HL-60 (cell line): ENCODE measurements at regions not wholly inside any gene's neighbourhood (a gene's known extent, or its start where the extent isn't known, plus 50 kb on each side); places are given as distances from the start of the nearest gene placed in this dataset.

ENCODE experiments used
- DNase-seq, 2 experiments: peaks; one replicate each; pipeline ENCODE4 v3.0.0-alpha.2; 2010 to 2020; ENCODE audit warnings: low read depth in 1 of 2, low spot score in 1 of 2
- H3K27ac ChIP-seq: fragments of 250-450 bp; sonication (Bioruptor Pico); replicated peaks from 2 replicates; pipeline ENCODE4 v1.5.1; 2020; ENCODE audit warnings: mild to moderate bottlenecking, moderate library complexity
- H3K27me3 ChIP-seq: fragments of 250-450 bp; sonication (Bioruptor Pico); 2 replicates; pipeline ENCODE4 v1.5.1; 2021; ENCODE audit warnings: mild to moderate bottlenecking, moderate library complexity; ENCODE audit not compliant: insufficient read depth, poor library complexity, severe bottlenecking
- H3K4me3 ChIP-seq: replicated peaks from 2 replicates; pipeline ENCODE4 v1.5.1; 2011; ENCODE audit warnings: mild to moderate bottlenecking, control low read depth, low read length; ENCODE audit not compliant: insufficient read depth
- GABPA ChIP-seq: IDR thresholded peaks from 2 replicates; pipeline ENCODE4 v1.6.1; 2012; ENCODE audit warnings: low read depth
- POLR2AphosphoS5 ChIP-seq: IDR thresholded peaks from 2 replicates; pipeline ENCODE4 v1.6.1; 2012; ENCODE audit warnings: low read depth
- SPI1 ChIP-seq: IDR thresholded peaks from 2 replicates; pipeline ENCODE4 v1.6.1; 2012; ENCODE audit warnings: low read depth, mild to moderate bottlenecking, borderline replicate concordance
- TF ChIP-seq, protein P1 (sequence below): IDR thresholded peaks from 2 replicates; pipeline ENCODE4 v1.6.1; 2012; ENCODE audit warnings: low read depth; ENCODE audit not compliant: insufficient replicate concordance
- TF ChIP-seq, protein P2 (sequence below): IDR thresholded peaks from one replicate; pipeline ENCODE4 v1.5.1; 2011; ENCODE audit warnings: low read length, control low read depth, inconsistent platforms; ENCODE audit not compliant: insufficient read depth

DNA sequence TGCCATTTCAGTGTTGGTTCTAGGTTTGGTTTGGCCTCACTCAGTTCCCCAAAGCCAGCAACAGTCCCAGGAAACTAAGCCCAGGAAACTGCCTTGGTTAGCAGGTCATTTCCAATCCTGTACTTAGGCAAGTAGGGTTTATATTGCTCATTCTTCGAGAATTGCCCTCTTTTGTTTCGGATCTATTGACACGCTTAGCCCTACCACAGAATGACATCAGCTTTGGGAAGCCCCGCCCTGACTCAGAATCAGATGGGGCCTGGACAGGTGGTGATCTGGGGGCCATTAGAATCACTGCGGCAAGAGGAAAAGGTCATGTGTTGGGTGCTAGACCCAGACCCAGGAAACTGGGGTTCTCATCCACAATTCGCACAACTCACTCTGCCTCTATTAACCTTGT is 578.2 kb downstream of the QKI start:
- H3K27me3 ChIP-seq: no peaks in the 10 kb centered on the region
- H3K4me3 ChIP-seq: no peak overlapping the region
- no peak overlapping the region for H3K27ac ChIP-seq
- no peak for DNase-seq
- TF ChIP-seq, protein P1, sequence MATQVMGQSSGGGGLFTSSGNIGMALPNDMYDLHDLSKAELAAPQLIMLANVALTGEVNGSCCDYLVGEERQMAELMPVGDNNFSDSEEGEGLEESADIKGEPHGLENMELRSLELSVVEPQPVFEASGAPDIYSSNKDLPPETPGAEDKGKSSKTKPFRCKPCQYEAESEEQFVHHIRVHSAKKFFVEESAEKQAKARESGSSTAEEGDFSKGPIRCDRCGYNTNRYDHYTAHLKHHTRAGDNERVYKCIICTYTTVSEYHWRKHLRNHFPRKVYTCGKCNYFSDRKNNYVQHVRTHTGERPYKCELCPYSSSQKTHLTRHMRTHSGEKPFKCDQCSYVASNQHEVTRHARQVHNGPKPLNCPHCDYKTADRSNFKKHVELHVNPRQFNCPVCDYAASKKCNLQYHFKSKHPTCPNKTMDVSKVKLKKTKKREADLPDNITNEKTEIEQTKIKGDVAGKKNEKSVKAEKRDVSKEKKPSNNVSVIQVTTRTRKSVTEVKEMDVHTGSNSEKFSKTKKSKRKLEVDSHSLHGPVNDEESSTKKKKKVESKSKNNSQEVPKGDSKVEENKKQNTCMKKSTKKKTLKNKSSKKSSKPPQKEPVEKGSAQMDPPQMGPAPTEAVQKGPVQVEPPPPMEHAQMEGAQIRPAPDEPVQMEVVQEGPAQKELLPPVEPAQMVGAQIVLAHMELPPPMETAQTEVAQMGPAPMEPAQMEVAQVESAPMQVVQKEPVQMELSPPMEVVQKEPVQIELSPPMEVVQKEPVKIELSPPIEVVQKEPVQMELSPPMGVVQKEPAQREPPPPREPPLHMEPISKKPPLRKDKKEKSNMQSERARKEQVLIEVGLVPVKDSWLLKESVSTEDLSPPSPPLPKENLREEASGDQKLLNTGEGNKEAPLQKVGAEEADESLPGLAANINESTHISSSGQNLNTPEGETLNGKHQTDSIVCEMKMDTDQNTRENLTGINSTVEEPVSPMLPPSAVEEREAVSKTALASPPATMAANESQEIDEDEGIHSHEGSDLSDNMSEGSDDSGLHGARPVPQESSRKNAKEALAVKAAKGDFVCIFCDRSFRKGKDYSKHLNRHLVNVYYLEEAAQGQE: no peak
- TF ChIP-seq, protein P2, sequence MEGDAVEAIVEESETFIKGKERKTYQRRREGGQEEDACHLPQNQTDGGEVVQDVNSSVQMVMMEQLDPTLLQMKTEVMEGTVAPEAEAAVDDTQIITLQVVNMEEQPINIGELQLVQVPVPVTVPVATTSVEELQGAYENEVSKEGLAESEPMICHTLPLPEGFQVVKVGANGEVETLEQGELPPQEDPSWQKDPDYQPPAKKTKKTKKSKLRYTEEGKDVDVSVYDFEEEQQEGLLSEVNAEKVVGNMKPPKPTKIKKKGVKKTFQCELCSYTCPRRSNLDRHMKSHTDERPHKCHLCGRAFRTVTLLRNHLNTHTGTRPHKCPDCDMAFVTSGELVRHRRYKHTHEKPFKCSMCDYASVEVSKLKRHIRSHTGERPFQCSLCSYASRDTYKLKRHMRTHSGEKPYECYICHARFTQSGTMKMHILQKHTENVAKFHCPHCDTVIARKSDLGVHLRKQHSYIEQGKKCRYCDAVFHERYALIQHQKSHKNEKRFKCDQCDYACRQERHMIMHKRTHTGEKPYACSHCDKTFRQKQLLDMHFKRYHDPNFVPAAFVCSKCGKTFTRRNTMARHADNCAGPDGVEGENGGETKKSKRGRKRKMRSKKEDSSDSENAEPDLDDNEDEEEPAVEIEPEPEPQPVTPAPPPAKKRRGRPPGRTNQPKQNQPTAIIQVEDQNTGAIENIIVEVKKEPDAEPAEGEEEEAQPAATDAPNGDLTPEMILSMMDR: no peak
- no peak for TF ChIP-seq POLR2AphosphoS5
- TF ChIP-seq GABPA: no peak
- TF ChIP-seq SPI1: no peak

DNA sequence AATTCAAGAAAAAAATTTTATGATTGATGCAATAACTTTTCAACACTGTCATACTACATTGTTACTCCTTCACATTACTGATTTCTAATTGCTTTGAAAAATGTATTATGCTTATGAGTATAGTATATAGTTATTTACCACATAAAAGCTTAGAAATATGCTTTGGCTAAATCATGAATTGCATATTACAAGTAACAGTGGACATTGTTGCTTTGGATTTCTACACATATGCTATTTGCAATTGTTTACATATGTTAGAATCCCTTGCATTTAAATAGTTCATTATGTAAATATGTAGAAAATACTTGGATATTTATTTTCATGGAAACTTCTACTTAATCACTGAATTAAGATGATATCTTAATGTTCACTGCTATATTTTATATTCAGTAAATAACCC is 577.5 kb downstream of the QKI start:
- TF ChIP-seq, protein P2: no peak
- TF ChIP-seq, protein P1: no peak
- TF ChIP-seq POLR2AphosphoS5 (no peak), SPI1 (no peak), GABPA (no peak)
- DNase-seq: no peak
- Histone ChIP-seq H3K4me3 (no peak overlapping the region), H3K27me3 (no peaks in the 10 kb centered on the region), H3K27ac (no peak overlapping the region)

DNA sequence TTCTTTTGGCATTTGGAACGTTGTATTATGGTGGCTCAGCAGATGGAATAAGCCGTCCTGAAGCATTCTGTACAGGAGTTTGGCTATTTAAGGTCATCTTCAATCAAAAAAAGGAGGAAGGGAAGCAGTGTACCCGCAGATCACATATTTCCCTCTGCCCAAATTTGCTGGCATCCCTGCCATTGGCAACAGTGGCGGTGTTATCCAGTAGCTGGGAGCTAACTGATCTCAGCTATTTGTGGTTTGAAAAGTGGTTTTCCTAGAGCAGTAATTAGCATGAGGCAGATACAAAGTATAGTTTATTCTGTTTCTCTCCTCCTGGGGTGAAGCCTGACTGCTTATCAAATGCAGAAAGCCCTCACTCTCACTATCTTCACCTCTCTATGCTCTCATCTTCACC is 576.8 kb downstream of the QKI start:
- no peak for DNase-seq
- TF ChIP-seq POLR2AphosphoS5: no peak
- TF ChIP-seq, protein P1: no peak
- H3K4me3 ChIP-seq: no peak overlapping the region
- H3K27me3 ChIP-seq: no peaks in the 10 kb centered on the region
- no peak overlapping the region for H3K27ac ChIP-seq

DNA sequence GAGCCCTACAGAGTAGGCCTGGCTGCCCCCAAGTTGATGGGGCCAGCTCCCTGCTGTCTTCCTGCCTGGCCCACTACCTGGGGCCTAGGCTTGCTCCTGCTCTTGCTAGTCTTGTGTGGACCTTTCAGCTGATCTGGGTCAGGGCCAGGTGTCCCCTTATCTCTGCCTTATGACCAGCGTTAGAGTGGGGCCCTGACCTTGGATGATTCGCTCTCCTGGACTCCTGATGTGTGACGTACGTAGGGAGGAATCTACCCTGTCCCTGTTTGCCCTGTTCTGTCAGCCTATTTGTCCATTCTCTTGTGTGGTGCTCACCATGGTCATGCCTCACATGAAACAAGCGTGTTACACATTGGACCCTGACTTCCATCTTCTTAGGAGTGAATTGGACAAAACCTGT is 571.8 kb downstream of the QKI start:
- TF ChIP-seq SPI1: no peak
- TF ChIP-seq, protein P1: no peak
- no peak for TF ChIP-seq GABPA
- TF ChIP-seq POLR2AphosphoS5: no peak
- TF ChIP-seq, protein P2: no peak
- H3K27me3 ChIP-seq: no peaks in the 10 kb centered on the region
- H3K4me3 ChIP-seq: no peak overlapping the region
- no peak for DNase-seq
- H3K27ac ChIP-seq: no peak overlapping the region
